Heart right ventricle (tissue), 16 donors: ENCODE measurements at regions not wholly inside any gene's neighbourhood (a gene's known extent, or its start where the extent isn't known, plus 50 kb on each side); places are given as distances from the start of the nearest gene placed in this dataset.

ENCODE experiments used
- ATAC-seq, 8 donors: fragments of 200-7000 bp; cut with Tn5 transposase; one replicate each; pipeline ENCODE4 v1.9.1; 2020; ENCODE audit warnings: mild to moderate bottlenecking in 8 of 8, moderate library complexity in 8 of 8, moderate number of reproducible peaks in 1 of 8
- DNase-seq, 2 donors: peaks; one replicate each; pipeline ENCODE4 v3.0.0-alpha.2; 2020
- H3K27ac ChIP-seq, 10 donors: fragments of 200-600 bp; sonication (generic) in 2 of 10; one replicate each; pipeline versions ENCODE4 v1.5.0 to v1.8.0; 2020 to 2022; ENCODE audit warnings: mild to moderate bottlenecking in 3 of 10
- H3K27me3 ChIP-seq, 7 donors: fragments of 200-600 bp; one replicate each; pipeline ENCODE4 v1.8.0; 2021 to 2022; ENCODE audit warnings: mild to moderate bottlenecking in 2 of 7
- H3K36me3 ChIP-seq, 9 donors: fragments of 200-600 bp; sonication (generic) in 1 of 9; one replicate each; pipeline versions ENCODE4 v1.5.0 to v1.8.0; 2020 to 2022; ENCODE audit warnings: mild to moderate bottlenecking in 2 of 9
- H3K4me1 ChIP-seq, 9 donors: fragments of 200-600 bp; sonication (generic) in 1 of 9; one replicate each; pipeline versions ENCODE4 v1.5.0 to v1.8.0; 2020 to 2022; ENCODE audit warnings: mild to moderate bottlenecking in 4 of 9
- H3K4me3 ChIP-seq, 10 donors: fragments of 200-600 bp; sonication (generic) in 2 of 10; one replicate each; pipeline versions ENCODE4 v1.5.0 to v1.8.0; 2020 to 2022; ENCODE audit warnings: mild to moderate bottlenecking in 7 of 10, moderate library complexity in 2 of 10
- H3K9me3 ChIP-seq, 11 donors: fragments of 200-600 bp in 10 of 11; sonication (generic) in 2 of 11; one replicate each; pipeline versions ENCODE4 v1.5.0 to v1.8.0; 2013 to 2022; ENCODE audit warnings: mild to moderate bottlenecking in 2 of 11, control low read depth in 1 of 11, moderate library complexity in 1 of 11
- CTCF ChIP-seq, 9 donors: fragments of 200-600 bp; sonication (generic) in 2 of 9; IDR thresholded peaks; one replicate each; pipeline versions ENCODE4 v1.5.0 to v1.8.0; 2021 to 2022; ENCODE audit warnings: antibody characterized with exemption in 9 of 9, mild to moderate bottlenecking in 5 of 9, moderate library complexity in 1 of 9
- WGBS, 2 donors: extraction: QIAGEN DNeasy Blood & Tissue Kit; methylation state at CpG; one replicate each; pipeline ENCODE4 v1.1.7; 2013; ENCODE audit warnings: inconsistent platforms in 1 of 2; 5-methylcytosine and 5-hydroxymethylcytosine counted together
- intact Hi-C, 10 donors: fragments of 100-400 bp; cut with DNase I; formaldehyde crosslinking; loops; one replicate each; pipeline versions ENCODE4 v1.11.1 to v1.14.2; 2022
- donor health status: Arrhythmogenic right ventricular cardiomyopathy.
- donor health status: ischemic (EF 13 %, LVEDD 7.1; RV severe dilation, severe dysfunction).
- donor health status: healthy with polysubstance abuse.
- donor health status: DM: no; HTN: yes; CAD: no.
- donor health status: DM: no; HTN: no; CAD: no.
- donor health status: ischemic (EF 25% LVEDD 6.9; RV normal size, moderate dysfunction).
- donor health status: ischemic (EF 25% LVEDD 5.7; RV mildly dilated, moderate dysfunction).
- donor health status: healthy.
- donor health status: DM: yes; HTN: yes; CAD: no.
- donor health status: Ischemic cardiomyopathy.
- donor health status: ischemic (EF 35%, LVEDD 5.7; RV mildly dilated, moderate dysfunction).
- donor health status: nonischemic (EF 11% LVEDD 7.7; RV severe dilation, severe dysfunction).
- donor health status: DM: yes; HTN: yes; CAD: no.
- donor health status: PGD.
- donor health status: ischemic (EF 29% LVEDD 5.4; RV normal size, mild dysfunction).
- donor health status: nonischemic (EF 23%, LVEDD 6.1; RV moderate dilation, normal function).

DNA sequence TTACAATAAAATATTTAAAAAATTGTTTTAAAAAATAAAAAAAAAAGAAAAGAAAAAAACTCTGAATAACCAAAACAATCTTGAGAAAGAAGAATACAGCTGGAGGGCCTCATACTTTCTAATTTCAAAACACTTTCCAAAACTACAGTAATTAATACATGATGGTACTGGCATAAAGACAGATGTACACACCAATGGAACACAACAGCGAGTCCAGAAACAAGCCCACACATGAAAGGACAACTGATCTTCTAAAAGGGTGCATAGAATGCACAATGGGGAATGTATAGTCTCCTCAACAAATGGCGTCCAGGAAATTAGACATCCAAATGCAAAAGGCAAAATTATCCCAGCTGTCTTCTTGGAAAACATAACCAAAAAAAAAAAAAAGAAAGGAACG, 99.6 kb downstream of the LURAP1L start:
- Histone ChIP-seq H3K4me3 (no peak overlapping the region), H3K4me1 (peaks cover 0 to 18% (median 4%) of the 10 kb centered on the region in 9 donors), H3K27ac (no peak overlapping the region), H3K9me3 (peaks cover 0 to 4% (median 0%) of the 10 kb centered on the region in 11 donors), H3K36me3 (no peaks in the 10 kb centered on the region), H3K27me3 (no peaks in the 10 kb centered on the region)
- no peak for TF ChIP-seq CTCF (IDR thresholded peaks at IDR 0.05)
- intact Hi-C loops = loop anchor here in 3 of 10 donors (10.0 kb wide), 2 partner anchors 50 to 60 kb away; no protein-coding TSS in a partner anchor
- 73 to 80% methylated on average over 3 of the region's 3 CpGs for WGBS, 2 donors
- ATAC-seq (no peak), DNase-seq (no peak)

- Histone ChIP-seq H3K36me3 (no peaks in the 10 kb centered on the region), H3K27ac (no peak overlapping the region), H3K4me1 (peaks cover 0 to 21% (median 4%) of the 10 kb centered on the region in 9 donors), H3K4me3 (no peak overlapping the region), H3K27me3 (no peaks in the 10 kb centered on the region), H3K9me3 (peaks cover 0 to 4% (median 0%) of the 10 kb centered on the region in 11 donors)
- intact Hi-C loops = loop anchor here in 4 of 10 donors (5.0 to 10.0 kb wide), 3 partner anchors 50 to 98 kb away; partner anchors contain the start of gene LURAP1L (in 2 of the 4)
- DNase-seq = no peak
- TF ChIP-seq CTCF (IDR thresholded peaks at IDR 0.05) = no peak
- no peak for ATAC-seq
Measured at GRCh38 chr9:12875191-12875590, 100.4 kb downstream of the LURAP1L start.

DNA sequence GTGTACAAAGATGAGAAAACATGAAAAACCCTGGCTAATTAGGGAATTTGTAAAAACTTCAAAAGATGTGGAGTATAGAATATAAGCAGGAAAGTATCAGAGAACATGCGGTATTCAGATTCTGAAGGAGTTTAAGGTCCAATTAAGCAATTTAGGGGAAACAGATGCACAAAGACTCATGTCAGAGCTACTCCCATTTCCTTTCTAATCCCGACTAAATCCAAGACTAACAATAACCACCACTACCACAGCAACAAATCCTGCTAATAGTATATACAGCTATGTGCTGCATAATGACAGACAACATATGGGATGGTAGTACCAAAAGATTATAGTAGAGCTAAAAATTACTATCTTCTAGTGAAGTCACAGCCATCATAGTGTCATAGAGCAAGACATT, 102.1 kb downstream of the LURAP1L start:
- Histone ChIP-seq H3K27ac (peak overlapping the region in 2 of 10 donors; percentile 17 to 22), H3K9me3 (peaks cover 0 to 1% (median 0%) of the 10 kb centered on the region in 11 donors), H3K36me3 (no peaks in the 10 kb centered on the region), H3K4me3 (no peak overlapping the region), H3K4me1 (peaks cover 0 to 37% (median 6%) of the 10 kb centered on the region in 9 donors), H3K27me3 (no peaks in the 10 kb centered on the region)
- no peak for TF ChIP-seq CTCF (IDR thresholded peaks at IDR 0.05)
- WGBS, 2 donors = 26 to 33% methylated on average over 2 of the region's 2 CpGs
- peak in 4 of 8 donors; percentile 62 to 83 (median 72) for ATAC-seq
- intact Hi-C loops = loop anchor here in 4 of 10 donors (5.0 to 10.0 kb wide), 3 partner anchors 52 to 100 kb away; partner anchors contain the start of gene LURAP1L (in 2 of the 4)
- no peak for DNase-seq

- TF ChIP-seq CTCF (IDR thresholded peaks at IDR 0.05) = no peak
- no peaks in the 10 kb centered on the region for H3K9me3 ChIP-seq
- intact Hi-C loops = loop anchor here in 4 of 10 donors (5.0 to 10.0 kb wide), 3 partner anchors 54 to 101 kb away; partner anchors contain the start of gene LURAP1L (in 2 of the 4)
- peaks cover 0 to 47% (median 10%) of the 10 kb centered on the region in 9 donors for H3K4me1 ChIP-seq
- no peak for ATAC-seq
- no peak overlapping the region for H3K4me3 ChIP-seq
- no peaks in the 10 kb centered on the region for H3K27me3 ChIP-seq
- DNase-seq = no peak
- WGBS, 2 donors = 43 to 46% methylated on average over 5 of the region's 5 CpGs
- H3K27ac ChIP-seq = no peak overlapping the region
- H3K36me3 ChIP-seq = no peaks in the 10 kb centered on the region
Measured at GRCh38 chr9:12878351-12878978, 103.6 kb downstream of the LURAP1L start.
